COLO668 (cell line): ENCODE measurements at regions not wholly inside any gene's neighbourhood (a gene's known extent, or its start where the extent isn't known, plus 50 kb on each side); places are given as distances from the start of the nearest gene placed in this dataset.
"Not testable (repeated sequence)": the region's sequence is repeated elsewhere in the genome, so short reads cannot be mapped to it uniquely, and the experiment has no call there.

Experiments used
- DNase-seq: peaks from one replicate; lab custom pipeline; 2025; ENCODE audit not compliant: unreplicated experiment; lab: John Stamatoyannopoulos, UW

GRCh38 chr10:10038348-10038747 is 979.3 kb upstream of the CELF2 start:
- DNase-seq, result no peak

- no peak for DNase-seq
These were observed 978.1 kb upstream of the CELF2 start for GRCh38 chr10:10039595-10039994.

GRCh38 chr10:10043083-10043482 is 974.6 kb upstream of the CELF2 start:
- DNase-seq, result no peak

GRCh38 chr10:10044922-10045764 is 972.5 kb upstream of the CELF2 start:
- DNase-seq, result no peak

- no peak for DNase-seq
These were observed 972.0 kb upstream of the CELF2 start for GRCh38 chr10:10045765-10046028.

- DNase-seq, result no peak
These were observed 970.2 kb upstream of the CELF2 start for GRCh38 chr10:10047426-10047825.

GRCh38 chr10:10053051-10053450 is 964.6 kb upstream of the CELF2 start:
- no peak for DNase-seq

GRCh38 chr10:10054466-10054865 is 963.2 kb upstream of the CELF2 start:
- no peak for DNase-seq

- DNase-seq, result no peak
These were observed 961.8 kb upstream of the CELF2 start for GRCh38 chr10:10055656-10056442.

GRCh38 chr10:10056961-10057360 is 960.7 kb upstream of the CELF2 start:
- no peak for DNase-seq

GRCh38 chr10:10067644-10068043 is 950.0 kb upstream of the CELF2 start:
- no peak for DNase-seq

- DNase-seq, result not testable (repeated sequence)
These were observed 942.8 kb upstream of the CELF2 start for GRCh38 chr10:10074847-10075246.

GRCh38 chr10:10078446-10078845 is 939.2 kb upstream of the CELF2 start:
- DNase-seq, result no peak

- DNase-seq, result no peak
These were observed 925.1 kb upstream of the CELF2 start for GRCh38 chr10:10092581-10092980.

- DNase-seq, result no peak
These were observed 924.7 kb upstream of the CELF2 start for GRCh38 chr10:10093021-10093420.

- no peak for DNase-seq
These were observed 923.0 kb upstream of the CELF2 start for GRCh38 chr10:10094691-10095090.

GRCh38 chr10:10096296-10096695 is 921.4 kb upstream of the CELF2 start:
- no peak for DNase-seq

- no peak for DNase-seq
These were observed 920.8 kb upstream of the CELF2 start for GRCh38 chr10:10096898-10097297.

GRCh38 chr10:10101106-10101505 is 916.6 kb upstream of the CELF2 start:
- DNase-seq, result no peak

- DNase-seq, result no peak
These were observed 906.7 kb upstream of the CELF2 start for GRCh38 chr10:10110844-10111490.

- no peak for DNase-seq
These were observed 899.5 kb upstream of the CELF2 start for GRCh38 chr10:10118131-10118530.

GRCh38 chr10:10120671-10121070 is 897.0 kb upstream of the CELF2 start:
- no peak for DNase-seq
